WTC11 (cell line): ENCODE measurements at regions not wholly inside any gene's neighbourhood (a gene's known extent, or its start where the extent isn't known, plus 50 kb on each side); places are given as distances from the start of the nearest gene placed in this dataset.

Source experiments
- ATAC-seq: fragments of 200-7000 bp; cut with Tn5 transposase; 2 replicates; pipeline ENCODE4 v1.10.0; 2021; ENCODE audit warnings: mild to moderate bottlenecking, moderate library complexity
- CTCF ChIA-PET: fragments of 300-600 bp; sonication (Branson Sonifier 250); formaldehyde crosslinking; loops from one replicate; lab custom pipeline; 2021; ENCODE audit warnings: antibody characterized with exemption; lab: Charles Lee
- POLR2A ChIA-PET: fragments of 350-600 bp; sonication (Branson Sonifier 250); formaldehyde crosslinking; loops from one replicate; lab custom pipeline; 2021; ENCODE audit warnings: antibody characterized with exemption; lab: Charles Lee
- DNase-seq: peaks from one replicate; pipeline ENCODE4 v3.0.0; 2021; ENCODE audit warnings: low spot score
- H3K27ac Mint-ChIP-seq: 2 replicates; pipeline ENCODE4 v1.8.0; 2021; ENCODE audit warnings: mixed read lengths
- H3K27me3 Mint-ChIP-seq: 2 replicates; pipeline ENCODE4 v1.8.0; 2021; ENCODE audit warnings: low read depth, mild to moderate bottlenecking, moderate library complexity, mixed read lengths
- H3K36me3 Mint-ChIP-seq: 2 replicates; pipeline ENCODE4 v1.8.0; 2021; ENCODE audit warnings: mixed read lengths
- H3K4me1 Mint-ChIP-seq: 2 replicates; pipeline ENCODE4 v1.8.0; 2022; ENCODE audit warnings: mixed read lengths
- H3K4me3 Mint-ChIP-seq: 2 replicates; pipeline ENCODE4 v1.8.0; 2021; ENCODE audit warnings: mild to moderate bottlenecking, moderate library complexity, mixed read lengths
- H3K9me3 Mint-ChIP-seq: 2 replicates; pipeline ENCODE4 v1.8.0; 2021; ENCODE audit warnings: mixed read lengths
- CREB1 ChIP-seq: sonication (generic); formaldehyde crosslinking; IDR thresholded peaks from 2 replicates; pipeline ENCODE4 v1.8.0; 2023; ENCODE audit warnings: mild to moderate bottlenecking, missing genetic modification reagents
- FOXP1 ChIP-seq: sonication (generic); formaldehyde crosslinking; IDR thresholded peaks from 2 replicates; pipeline ENCODE4 v1.8.0; 2022; ENCODE audit warnings: missing genetic modification reagents, mild to moderate bottlenecking, moderate library complexity, borderline replicate concordance
- GABPB1 ChIP-seq: sonication (generic); formaldehyde crosslinking; IDR thresholded peaks from 2 replicates; pipeline ENCODE4 v1.8.1; 2023; ENCODE audit warnings: mild to moderate bottlenecking, missing genetic modification reagents
- HMGA2 ChIP-seq: fragments of 250-450 bp; sonication (Bioruptor Pico); IDR thresholded peaks from 2 replicates; pipeline ENCODE4 v1.4.0; 2021; ENCODE audit warnings: mild to moderate bottlenecking, moderate library complexity
- JUN ChIP-seq: sonication (generic); formaldehyde crosslinking; IDR thresholded peaks from 2 replicates; pipeline ENCODE4 v1.8.0; 2023; ENCODE audit warnings: mild to moderate bottlenecking, missing genetic modification reagents
- MYBL2 ChIP-seq: sonication (generic); formaldehyde crosslinking; IDR thresholded peaks from 2 replicates; pipeline ENCODE4 v1.8.1; 2023; ENCODE audit warnings: mild to moderate bottlenecking, moderate library complexity, missing genetic modification reagents
- NFE2L1 ChIP-seq: sonication (generic); formaldehyde crosslinking; IDR thresholded peaks from 2 replicates; pipeline ENCODE4 v1.8.1; 2023; ENCODE audit warnings: missing genetic modification reagents
- NR1H2 ChIP-seq: sonication (generic); formaldehyde crosslinking; IDR thresholded peaks from 2 replicates; pipeline ENCODE4 v1.9.0; 2021; ENCODE audit warnings: mild to moderate bottlenecking, moderate library complexity, missing genetic modification reagents
- PRRX2 ChIP-seq: fragments of 250-450 bp; sonication (Bioruptor Pico); IDR thresholded peaks from 2 replicates; pipeline ENCODE4 v1.8.0; 2021; ENCODE audit warnings: mild to moderate bottlenecking
- SMAD3 ChIP-seq: sonication (generic); formaldehyde crosslinking; IDR thresholded peaks from 2 replicates; pipeline ENCODE4 v1.8.0; 2022; ENCODE audit warnings: missing genetic modification reagents, mild to moderate bottlenecking, borderline replicate concordance
- SMAD4 ChIP-seq: sonication (generic); formaldehyde crosslinking; IDR thresholded peaks from 2 replicates; pipeline ENCODE4 v1.8.0; 2022; ENCODE audit warnings: mild to moderate bottlenecking, missing genetic modification reagents
- ZNF416 ChIP-seq: fragments of 250-450 bp; sonication (Bioruptor Pico); IDR thresholded peaks from 2 replicates; pipeline ENCODE4 v1.9.0; 2021; ENCODE audit warnings: mild to moderate bottlenecking, inconsistent platforms
- ZNF423 ChIP-seq: fragments of 250-450 bp; sonication (Bioruptor Pico); IDR thresholded peaks from 2 replicates; pipeline ENCODE4 v2.1.2; 2022; ENCODE audit warnings: mild to moderate bottlenecking, moderate library complexity
- ZNF671 ChIP-seq: fragments of 250-450 bp; sonication (Bioruptor Pico); IDR thresholded peaks from 2 replicates; pipeline ENCODE4 v1.8.0; 2021; ENCODE audit warnings: mild to moderate bottlenecking
- TF ChIP-seq, protein P1 (sequence below): sonication (generic); formaldehyde crosslinking; IDR thresholded peaks from 2 replicates; pipeline ENCODE4 v1.8.1; 2022; ENCODE audit warnings: missing genetic modification reagents, borderline replicate concordance
- TF ChIP-seq, protein P2 (sequence below): sonication (generic); formaldehyde crosslinking; IDR thresholded peaks from 2 replicates; pipeline ENCODE4 v1.8.1; 2023; ENCODE audit warnings: mild to moderate bottlenecking, missing genetic modification reagents, moderate library complexity
- TF ChIP-seq, protein P3 (sequence below): sonication (generic); formaldehyde crosslinking; IDR thresholded peaks from 2 replicates; pipeline ENCODE4 v1.8.1; 2023; ENCODE audit warnings: mild to moderate bottlenecking, missing genetic modification reagents, borderline replicate concordance
- TF ChIP-seq, protein P4 (sequence below): sonication (generic); formaldehyde crosslinking; conservative IDR thresholded peaks from 2 replicates; pipeline ENCODE4 v1.8.1; 2023; ENCODE audit warnings: mild to moderate bottlenecking, low read depth, missing genetic modification reagents, moderate library complexity

DNA sequence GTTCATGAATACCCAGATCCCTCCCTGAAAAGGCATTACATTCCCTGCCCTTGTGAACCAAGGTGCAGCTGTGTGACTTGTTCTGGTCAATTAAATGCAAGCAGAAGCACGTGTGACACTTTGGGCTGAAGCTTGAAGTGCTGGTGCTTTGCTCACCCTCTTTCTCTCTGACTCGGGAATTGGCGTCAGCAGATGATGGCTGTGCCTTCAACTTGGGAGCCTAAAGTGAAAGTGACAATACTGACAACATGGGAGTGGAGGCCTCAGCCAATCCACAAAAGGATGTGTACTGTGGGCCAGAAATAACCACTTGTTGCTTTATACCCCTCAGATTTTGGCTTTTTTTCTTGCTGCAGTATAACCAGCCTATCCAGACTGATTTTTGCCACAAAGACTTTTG lies 148.3 kb upstream of the THY1 start (continued):
- TF ChIP-seq, protein P1, sequence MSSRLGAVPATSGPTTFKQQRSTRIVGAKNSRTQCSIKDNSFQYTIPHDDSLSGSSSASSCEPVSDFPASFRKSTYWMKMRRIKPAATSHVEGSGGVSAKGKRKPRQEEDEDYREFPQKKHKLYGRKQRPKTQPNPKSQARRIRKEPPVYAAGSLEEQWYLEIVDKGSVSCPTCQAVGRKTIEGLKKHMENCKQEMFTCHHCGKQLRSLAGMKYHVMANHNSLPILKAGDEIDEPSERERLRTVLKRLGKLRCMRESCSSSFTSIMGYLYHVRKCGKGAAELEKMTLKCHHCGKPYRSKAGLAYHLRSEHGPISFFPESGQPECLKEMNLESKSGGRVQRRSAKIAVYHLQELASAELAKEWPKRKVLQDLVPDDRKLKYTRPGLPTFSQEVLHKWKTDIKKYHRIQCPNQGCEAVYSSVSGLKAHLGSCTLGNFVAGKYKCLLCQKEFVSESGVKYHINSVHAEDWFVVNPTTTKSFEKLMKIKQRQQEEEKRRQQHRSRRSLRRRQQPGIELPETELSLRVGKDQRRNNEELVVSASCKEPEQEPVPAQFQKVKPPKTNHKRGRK (CRISPR knock-in tag) = no peak
- TF ChIP-seq MYBL2 (CRISPR knock-in tag) (no peak), FOXP1 (CRISPR knock-in tag) (no peak), NR1H2 (CRISPR knock-in tag) (no peak), SMAD3 (CRISPR knock-in tag) (no peak)
- TF ChIP-seq, protein P2, sequence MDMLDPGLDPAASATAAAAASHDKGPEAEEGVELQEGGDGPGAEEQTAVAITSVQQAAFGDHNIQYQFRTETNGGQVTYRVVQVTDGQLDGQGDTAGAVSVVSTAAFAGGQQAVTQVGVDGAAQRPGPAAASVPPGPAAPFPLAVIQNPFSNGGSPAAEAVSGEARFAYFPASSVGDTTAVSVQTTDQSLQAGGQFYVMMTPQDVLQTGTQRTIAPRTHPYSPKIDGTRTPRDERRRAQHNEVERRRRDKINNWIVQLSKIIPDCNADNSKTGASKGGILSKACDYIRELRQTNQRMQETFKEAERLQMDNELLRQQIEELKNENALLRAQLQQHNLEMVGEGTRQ (CRISPR knock-in tag) = no peak

DNA sequence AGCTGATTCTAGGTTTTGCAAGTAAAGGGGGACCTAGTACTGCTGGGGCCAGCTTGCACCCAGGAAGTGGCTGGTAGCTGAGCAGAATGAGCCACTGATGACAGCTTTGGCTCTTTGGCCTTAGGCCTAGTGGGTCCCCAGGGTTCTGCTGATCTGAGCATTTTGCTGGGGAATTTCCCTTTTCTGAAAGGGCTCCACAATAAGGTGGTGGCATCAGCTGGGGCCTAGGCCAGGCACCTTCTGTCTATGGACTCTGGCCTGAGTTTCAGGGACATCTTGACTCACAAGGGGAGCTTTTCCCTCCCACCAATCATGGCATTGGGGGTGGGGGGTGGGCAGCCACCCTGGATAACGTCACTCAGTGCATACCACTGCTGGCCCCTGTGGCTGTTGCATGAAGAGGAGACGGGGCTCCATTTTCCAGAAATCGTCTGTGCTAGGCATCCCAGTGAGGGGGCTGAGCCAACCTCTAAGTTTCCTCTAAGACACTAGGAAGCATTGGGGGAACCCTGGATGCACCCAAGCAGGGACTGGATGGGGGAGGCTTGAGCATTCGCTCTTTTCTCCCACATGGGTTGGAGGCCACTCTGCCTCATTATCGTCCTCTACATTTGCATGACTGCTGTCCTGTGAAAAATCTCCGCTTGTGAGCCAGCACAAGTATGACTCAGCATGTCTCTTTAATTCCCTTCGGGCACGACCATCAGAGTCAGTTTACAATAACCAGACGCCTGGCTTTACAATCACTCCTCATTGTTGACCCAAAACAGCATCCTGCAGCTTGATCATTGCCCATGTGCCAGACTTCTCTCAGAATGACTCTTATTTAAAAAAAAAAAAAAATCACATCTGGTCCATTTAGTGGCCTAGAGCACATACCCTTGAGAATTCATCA lies 145.0 kb upstream of the THY1 start:
- no peak overlapping the region for H3K4me3 Mint-ChIP-seq
- ChIA-PET POLR2A (no interaction called here), CTCF (interaction anchor here (0.7 to 1.5 kb wide), 5 partner anchors 34 to 105 kb away, joined by 3 to 6 read pairs (median 3); no protein-coding TSS in a partner anchor)
- ATAC-seq (no peak; the same call in 1 of the 2 replicates), DNase-seq (no peak)
- no peak overlapping the region for H3K27ac Mint-ChIP-seq
- peaks cover 8% of the 10 kb centered on the region for H3K9me3 Mint-ChIP-seq
- no peaks in the 10 kb centered on the region for H3K36me3 Mint-ChIP-seq
- TF ChIP-seq ZNF671 (CRISPR knock-in tag) (no peak), SMAD4 (no peak), ZNF416 (no peak), NFE2L1 (CRISPR knock-in tag) (0 out of 2 replicates have a peak, but pooled peaks have one; percentile 39)
- TF ChIP-seq, protein P3, sequence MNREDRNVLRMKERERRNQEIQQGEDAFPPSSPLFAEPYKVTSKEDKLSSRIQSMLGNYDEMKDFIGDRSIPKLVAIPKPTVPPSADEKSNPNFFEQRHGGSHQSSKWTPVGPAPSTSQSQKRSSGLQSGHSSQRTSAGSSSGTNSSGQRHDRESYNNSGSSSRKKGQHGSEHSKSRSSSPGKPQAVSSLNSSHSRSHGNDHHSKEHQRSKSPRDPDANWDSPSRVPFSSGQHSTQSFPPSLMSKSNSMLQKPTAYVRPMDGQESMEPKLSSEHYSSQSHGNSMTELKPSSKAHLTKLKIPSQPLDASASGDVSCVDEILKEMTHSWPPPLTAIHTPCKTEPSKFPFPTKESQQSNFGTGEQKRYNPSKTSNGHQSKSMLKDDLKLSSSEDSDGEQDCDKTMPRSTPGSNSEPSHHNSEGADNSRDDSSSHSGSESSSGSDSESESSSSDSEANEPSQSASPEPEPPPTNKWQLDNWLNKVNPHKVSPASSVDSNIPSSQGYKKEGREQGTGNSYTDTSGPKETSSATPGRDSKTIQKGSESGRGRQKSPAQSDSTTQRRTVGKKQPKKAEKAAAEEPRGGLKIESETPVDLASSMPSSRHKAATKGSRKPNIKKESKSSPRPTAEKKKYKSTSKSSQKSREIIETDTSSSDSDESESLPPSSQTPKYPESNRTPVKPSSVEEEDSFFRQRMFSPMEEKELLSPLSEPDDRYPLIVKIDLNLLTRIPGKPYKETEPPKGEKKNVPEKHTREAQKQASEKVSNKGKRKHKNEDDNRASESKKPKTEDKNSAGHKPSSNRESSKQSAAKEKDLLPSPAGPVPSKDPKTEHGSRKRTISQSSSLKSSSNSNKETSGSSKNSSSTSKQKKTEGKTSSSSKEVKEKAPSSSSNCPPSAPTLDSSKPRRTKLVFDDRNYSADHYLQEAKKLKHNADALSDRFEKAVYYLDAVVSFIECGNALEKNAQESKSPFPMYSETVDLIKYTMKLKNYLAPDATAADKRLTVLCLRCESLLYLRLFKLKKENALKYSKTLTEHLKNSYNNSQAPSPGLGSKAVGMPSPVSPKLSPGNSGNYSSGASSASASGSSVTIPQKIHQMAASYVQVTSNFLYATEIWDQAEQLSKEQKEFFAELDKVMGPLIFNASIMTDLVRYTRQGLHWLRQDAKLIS (CRISPR knock-in tag) = no peak
- TF ChIP-seq, all 79 proteins: peak for 1
- Mint-ChIP-seq H3K4me1 (peaks cover 10% of the 10 kb centered on the region), H3K27me3 (peaks cover 16% of the 10 kb centered on the region)

DNA sequence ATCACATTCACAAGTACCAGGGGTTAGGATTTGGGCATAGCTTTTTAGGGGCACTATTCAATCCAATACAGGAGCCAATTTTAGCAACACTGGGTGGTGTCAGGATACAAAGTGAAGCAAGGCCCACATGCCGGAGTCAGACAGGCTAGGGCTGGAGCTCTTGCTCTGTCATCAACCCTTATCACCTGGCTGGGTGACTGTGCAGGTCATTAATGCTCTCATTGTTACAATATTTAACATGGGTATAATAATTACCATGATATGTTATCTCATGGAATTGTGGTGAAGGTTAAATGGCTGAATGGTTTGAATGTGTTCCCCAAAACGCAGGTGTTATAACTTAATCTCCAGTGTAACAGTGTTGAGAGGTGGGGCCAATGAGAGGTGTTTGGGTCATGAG lies 143.3 kb upstream of the THY1 start:
- DNase-seq (no peak), ATAC-seq (no peak)
- Mint-ChIP-seq H3K27me3 (peaks cover 22% of the 10 kb centered on the region), H3K9me3 (peaks cover 16% of the 10 kb centered on the region), H3K36me3 (no peaks in the 10 kb centered on the region), H3K27ac (no peak overlapping the region), H3K4me3 (no peak overlapping the region), H3K4me1 (peaks cover 10% of the 10 kb centered on the region)
- ChIA-PET POLR2A (no interaction called here), CTCF (no interaction called here)
- TF ChIP-seq PRRX2 (no peak), JUN (CRISPR knock-in tag) (no peak), ZNF671 (CRISPR knock-in tag) (no peak), CREB1 (CRISPR knock-in tag) (no peak), ZNF423 (CRISPR knock-in tag) (no peak), GABPB1 (CRISPR knock-in tag) (no peak), FOXP1 (CRISPR knock-in tag) (no peak), HMGA2 (CRISPR knock-in tag) (no peak)
- TF ChIP-seq, protein P4, sequence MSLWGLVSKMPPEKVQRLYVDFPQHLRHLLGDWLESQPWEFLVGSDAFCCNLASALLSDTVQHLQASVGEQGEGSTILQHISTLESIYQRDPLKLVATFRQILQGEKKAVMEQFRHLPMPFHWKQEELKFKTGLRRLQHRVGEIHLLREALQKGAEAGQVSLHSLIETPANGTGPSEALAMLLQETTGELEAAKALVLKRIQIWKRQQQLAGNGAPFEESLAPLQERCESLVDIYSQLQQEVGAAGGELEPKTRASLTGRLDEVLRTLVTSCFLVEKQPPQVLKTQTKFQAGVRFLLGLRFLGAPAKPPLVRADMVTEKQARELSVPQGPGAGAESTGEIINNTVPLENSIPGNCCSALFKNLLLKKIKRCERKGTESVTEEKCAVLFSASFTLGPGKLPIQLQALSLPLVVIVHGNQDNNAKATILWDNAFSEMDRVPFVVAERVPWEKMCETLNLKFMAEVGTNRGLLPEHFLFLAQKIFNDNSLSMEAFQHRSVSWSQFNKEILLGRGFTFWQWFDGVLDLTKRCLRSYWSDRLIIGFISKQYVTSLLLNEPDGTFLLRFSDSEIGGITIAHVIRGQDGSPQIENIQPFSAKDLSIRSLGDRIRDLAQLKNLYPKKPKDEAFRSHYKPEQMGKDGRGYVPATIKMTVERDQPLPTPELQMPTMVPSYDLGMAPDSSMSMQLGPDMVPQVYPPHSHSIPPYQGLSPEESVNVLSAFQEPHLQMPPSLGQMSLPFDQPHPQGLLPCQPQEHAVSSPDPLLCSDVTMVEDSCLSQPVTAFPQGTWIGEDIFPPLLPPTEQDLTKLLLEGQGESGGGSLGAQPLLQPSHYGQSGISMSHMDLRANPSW = no peak
- TF ChIP-seq, protein P3 (CRISPR knock-in tag) = no peak
